DOHH2 (cell line): ENCODE measurements at regions not wholly inside any gene's neighbourhood (a gene's known extent, or its start where the extent isn't known, plus 50 kb on each side); places are given as distances from the start of the nearest gene placed in this dataset.

Experiments
- H3F3A ChIP-seq: fragments of 200-600 bp; sonication (generic), shearing (Covaris generic); 2 replicates; pipeline ENCODE4 v1.6.0; 2016; ENCODE audit warnings: antibody characterized with exemption, mild to moderate bottlenecking; ENCODE audit not compliant: control insufficient read depth, insufficient read depth
- H3K27ac ChIP-seq: fragments of 200-600 bp; sonication (generic); 2 replicates; pipeline ENCODE4 v1.5.1; 2014; ENCODE audit warnings: low read depth, mild to moderate bottlenecking, low read length, moderate library complexity
- H3K27me3 ChIP-seq: fragments of 200-600 bp; sonication (generic); 2 replicates; pipeline ENCODE4 v1.6.1; 2014; ENCODE audit warnings: mild to moderate bottlenecking, low read length, mixed read lengths; ENCODE audit not compliant: control insufficient read depth
- H3K36me3 ChIP-seq: fragments of 200-600 bp; sonication (generic); 2 replicates; pipeline ENCODE4 v1.6.1; 2014; ENCODE audit warnings: mild to moderate bottlenecking, low read length, moderate library complexity, mixed read lengths; ENCODE audit not compliant: control insufficient read depth
- H3K4me1 ChIP-seq: fragments of 200-600 bp; sonication (generic); 2 replicates; pipeline ENCODE4 v1.6.1; 2014; ENCODE audit warnings: mild to moderate bottlenecking, low read length, mixed read lengths; ENCODE audit not compliant: control insufficient read depth
- H3K4me2 ChIP-seq: fragments of 200-600 bp; sonication (generic); 2 replicates; pipeline ENCODE4 v1.6.0; 2014; ENCODE audit warnings: mild to moderate bottlenecking, low read length, moderate library complexity
- H3K4me3 ChIP-seq: fragments of 200-600 bp; sonication (generic); 2 replicates; pipeline ENCODE4 v1.5.1; 2014; ENCODE audit warnings: mild to moderate bottlenecking, low read length, mixed read lengths
- H3K79me2 ChIP-seq: fragments of 200-600 bp; sonication (generic); 2 replicates; pipeline ENCODE4 v1.6.1; 2014; ENCODE audit warnings: mild to moderate bottlenecking, low read length, mixed read lengths; ENCODE audit not compliant: control insufficient read depth
- H3K9me2 ChIP-seq: fragments of 200-600 bp; sonication (generic); replicated peaks from 2 replicates; pipeline ENCODE4 v1.6.1; 2014; ENCODE audit warnings: mild to moderate bottlenecking, low read length, mixed read lengths; ENCODE audit not compliant: control insufficient read depth
- H3K9me3 ChIP-seq: fragments of 200-600 bp; sonication (generic); 2 replicates; pipeline ENCODE4 v1.6.1; 2014; ENCODE audit warnings: antibody characterized with exemption, low read length, mixed read lengths; ENCODE audit not compliant: control insufficient read depth, insufficient read depth
- H4K20me1 ChIP-seq: fragments of 200-600 bp; sonication (generic); 2 replicates; pipeline ENCODE4 v1.6.0; 2014; ENCODE audit warnings: low read depth, mild to moderate bottlenecking, antibody characterized with exemption, low read length, moderate library complexity; ENCODE audit not compliant: control insufficient read depth, insufficient read depth
- EZH2phosphoT487 ChIP-seq: fragments of 200-600 bp; sonication (generic); IDR thresholded peaks from 2 replicates; pipeline ENCODE4 v1.6.1; 2017; ENCODE audit warnings: borderline replicate concordance, mild to moderate bottlenecking, antibody characterized with exemption, low read length, moderate library complexity, mixed read lengths
- TF ChIP-seq, protein P1 (sequence below): fragments of 200-600 bp; sonication (generic); IDR thresholded peaks from one replicate; pipeline ENCODE4 v1.5.1; 2014; ENCODE audit warnings: antibody characterized with exemption, mild to moderate bottlenecking, low read depth, low read length; ENCODE audit not compliant: poor library complexity, severe bottlenecking

DNA sequence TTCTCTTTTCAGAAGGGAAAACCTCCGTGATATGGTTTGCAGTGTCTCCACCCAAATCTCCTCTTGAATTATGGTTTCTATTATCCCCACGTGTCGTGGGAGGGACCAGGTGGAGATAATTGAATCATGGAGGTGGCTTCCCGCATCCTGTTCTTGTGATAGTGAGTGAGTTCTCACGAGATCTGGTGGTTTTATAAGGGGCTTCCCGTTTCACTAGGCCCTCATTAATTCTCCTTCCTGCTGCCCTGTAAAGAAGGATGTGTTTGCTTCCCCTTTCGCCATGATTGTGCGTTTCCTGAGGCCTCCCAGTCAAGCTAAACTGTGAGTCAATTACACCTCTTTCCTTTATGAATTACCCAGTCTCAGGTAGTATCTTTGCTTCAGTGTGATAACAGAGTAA is 692.7 kb upstream of the GRM7 start:
- Histone ChIP-seq H3K27ac (no peak overlapping the region), H3K27me3 (no peaks in the 10 kb centered on the region), H3F3A (no peaks in the 10 kb centered on the region), H3K4me2 (no peak overlapping the region), H3K4me3 (no peak overlapping the region), H4K20me1 (no peaks in the 10 kb centered on the region), H3K4me1 (peaks cover 6% of the 10 kb centered on the region; the same call in 1 of the 2 replicates), H3K9me2 (no peaks in the 10 kb centered on the region), H3K36me3 (no peaks in the 10 kb centered on the region), H3K79me2 (no peaks in the 10 kb centered on the region), H3K9me3 (no peaks in the 10 kb centered on the region)
- TF ChIP-seq EZH2phosphoT487: no peak

DNA sequence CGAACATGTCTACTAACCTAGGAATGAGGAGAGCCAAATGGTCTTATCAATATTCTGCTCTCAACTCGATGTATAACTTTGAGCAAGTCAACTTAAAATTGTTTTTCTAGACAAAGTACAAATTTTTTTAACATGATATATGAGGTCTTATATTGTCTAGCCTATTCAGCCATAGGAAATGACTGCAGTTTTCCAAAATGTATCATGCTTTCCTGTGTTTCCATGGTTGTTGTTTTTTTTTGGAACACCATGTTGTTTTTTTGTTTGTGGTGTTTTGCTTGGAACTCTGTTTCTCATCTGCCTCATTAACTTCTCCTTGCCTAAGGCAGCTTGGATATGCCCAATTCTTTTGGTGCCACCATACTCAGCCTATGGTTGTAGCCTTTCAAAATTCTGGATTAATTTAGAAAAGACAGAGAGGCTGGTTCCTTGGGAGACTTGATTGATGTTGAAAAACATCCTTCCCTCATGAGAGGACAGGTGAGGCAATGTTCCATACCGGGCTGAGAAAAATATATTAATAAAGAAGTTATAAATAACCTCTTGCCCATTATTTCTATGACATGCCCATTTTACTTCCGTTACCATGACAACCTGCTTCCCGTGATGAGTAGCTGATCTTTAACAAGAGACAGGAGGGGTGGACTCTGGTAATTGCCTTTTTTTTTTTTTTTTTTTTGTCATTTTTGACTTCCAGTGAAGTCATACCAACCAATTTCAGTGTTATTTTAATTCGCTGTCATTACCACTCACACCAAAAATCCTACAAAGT is 687.9 kb upstream of the GRM7 start:
- Histone ChIP-seq H3K36me3 (no peaks in the 10 kb centered on the region), H3K4me2 (no peak overlapping the region), H3K9me2 (no peaks in the 10 kb centered on the region), H3F3A (no peaks in the 10 kb centered on the region), H3K4me3 (no peak overlapping the region), H3K79me2 (no peaks in the 10 kb centered on the region), H3K27me3 (no peaks in the 10 kb centered on the region), H3K4me1 (peaks cover 5% of the 10 kb centered on the region; the same call in 1 of the 2 replicates), H3K27ac (no peak overlapping the region), H3K9me3 (no peaks in the 10 kb centered on the region), H4K20me1 (no peaks in the 10 kb centered on the region)
- TF ChIP-seq, protein P1, sequence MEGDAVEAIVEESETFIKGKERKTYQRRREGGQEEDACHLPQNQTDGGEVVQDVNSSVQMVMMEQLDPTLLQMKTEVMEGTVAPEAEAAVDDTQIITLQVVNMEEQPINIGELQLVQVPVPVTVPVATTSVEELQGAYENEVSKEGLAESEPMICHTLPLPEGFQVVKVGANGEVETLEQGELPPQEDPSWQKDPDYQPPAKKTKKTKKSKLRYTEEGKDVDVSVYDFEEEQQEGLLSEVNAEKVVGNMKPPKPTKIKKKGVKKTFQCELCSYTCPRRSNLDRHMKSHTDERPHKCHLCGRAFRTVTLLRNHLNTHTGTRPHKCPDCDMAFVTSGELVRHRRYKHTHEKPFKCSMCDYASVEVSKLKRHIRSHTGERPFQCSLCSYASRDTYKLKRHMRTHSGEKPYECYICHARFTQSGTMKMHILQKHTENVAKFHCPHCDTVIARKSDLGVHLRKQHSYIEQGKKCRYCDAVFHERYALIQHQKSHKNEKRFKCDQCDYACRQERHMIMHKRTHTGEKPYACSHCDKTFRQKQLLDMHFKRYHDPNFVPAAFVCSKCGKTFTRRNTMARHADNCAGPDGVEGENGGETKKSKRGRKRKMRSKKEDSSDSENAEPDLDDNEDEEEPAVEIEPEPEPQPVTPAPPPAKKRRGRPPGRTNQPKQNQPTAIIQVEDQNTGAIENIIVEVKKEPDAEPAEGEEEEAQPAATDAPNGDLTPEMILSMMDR: no peak
- TF ChIP-seq EZH2phosphoT487: no peak

DNA sequence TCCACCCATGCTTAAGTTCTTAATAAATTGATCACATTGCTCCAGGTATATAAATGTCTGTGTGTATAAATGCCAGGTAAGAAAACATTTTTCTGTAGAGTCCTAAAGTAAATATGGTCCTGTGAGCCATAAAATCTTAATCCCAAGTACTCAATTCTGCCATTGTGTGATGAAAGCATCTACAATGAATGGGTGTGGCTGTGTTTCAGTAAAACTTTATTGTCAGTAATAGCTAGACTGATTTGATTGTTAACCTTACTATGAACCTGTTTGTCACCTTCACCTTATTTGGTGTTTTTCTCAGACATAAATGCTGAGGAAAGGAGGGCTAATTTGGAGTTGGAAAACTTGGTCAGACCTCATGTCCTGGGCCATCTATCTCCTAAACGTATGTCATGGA is 683.5 kb upstream of the GRM7 start:
- Histone ChIP-seq H3K4me3 (no peak overlapping the region), H3K4me2 (no peak overlapping the region), H3K4me1 (no peaks in the 10 kb centered on the region), H3K27ac (no peak overlapping the region), H3K9me3 (no peaks in the 10 kb centered on the region), H3F3A (no peaks in the 10 kb centered on the region), H3K27me3 (no peaks in the 10 kb centered on the region), H3K79me2 (no peaks in the 10 kb centered on the region), H3K9me2 (no peaks in the 10 kb centered on the region), H4K20me1 (no peaks in the 10 kb centered on the region), H3K36me3 (no peaks in the 10 kb centered on the region)
- TF ChIP-seq EZH2phosphoT487: no peak
- TF ChIP-seq, protein P1: no peak

DNA sequence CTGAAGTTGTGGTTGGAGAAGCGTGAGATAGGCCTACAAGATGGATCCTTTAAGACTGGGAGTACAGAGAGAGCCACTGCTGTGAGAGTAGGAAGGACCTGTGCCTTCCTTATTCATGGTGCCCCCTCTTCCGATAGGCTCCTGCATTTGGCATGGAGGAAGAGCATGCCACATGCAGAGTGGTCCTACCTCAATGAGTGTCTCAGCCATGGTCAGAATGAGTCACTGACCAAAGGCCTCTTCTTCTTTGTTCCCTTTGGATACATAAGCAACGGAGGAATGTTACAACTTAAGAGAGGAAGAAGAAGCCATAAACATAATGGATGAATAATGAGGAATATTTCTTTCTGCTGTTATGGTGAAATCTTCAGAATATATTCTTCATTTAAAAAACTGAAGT is 681.2 kb upstream of the GRM7 start:
- H3K27ac ChIP-seq: no peak overlapping the region
- H3K27me3 ChIP-seq: no peaks in the 10 kb centered on the region
- H3K4me1 ChIP-seq: no peaks in the 10 kb centered on the region
- H3K36me3 ChIP-seq: no peaks in the 10 kb centered on the region
- H4K20me1 ChIP-seq: no peaks in the 10 kb centered on the region
- no peak overlapping the region for H3K4me3 ChIP-seq
- TF ChIP-seq, protein P1: no peak
- TF ChIP-seq EZH2phosphoT487: no peak
- no peaks in the 10 kb centered on the region for H3K79me2 ChIP-seq
- no peaks in the 10 kb centered on the region for H3F3A ChIP-seq
- no peaks in the 10 kb centered on the region for H3K9me2 ChIP-seq
- H3K4me2 ChIP-seq: no peak overlapping the region
- no peaks in the 10 kb centered on the region for H3K9me3 ChIP-seq
